ENCODE measurements at regions not wholly inside any gene's neighbourhood (a gene's known extent, or its start where the extent isn't known, plus 50 kb on each side); places are given as distances from the start of the nearest gene placed in this dataset.

DNA sequence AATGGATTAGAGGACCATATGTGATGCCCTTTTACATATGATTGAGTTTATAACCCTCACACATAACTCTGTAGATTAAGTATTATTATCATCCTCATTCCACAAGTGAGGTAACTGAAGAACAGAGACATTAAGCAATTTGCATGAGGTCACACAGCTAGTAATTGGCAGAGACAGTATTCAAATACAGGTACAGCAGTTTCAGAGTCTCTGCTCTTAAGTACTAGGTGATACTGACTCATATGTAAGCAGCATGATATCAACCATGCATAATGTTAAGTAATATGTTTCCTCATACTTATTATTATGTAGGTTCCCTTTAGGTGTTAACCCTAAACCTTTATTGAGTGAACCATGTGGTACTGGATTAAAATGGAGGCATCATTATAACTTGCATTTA lies 1562.4 kb upstream of the RAG2 start:
- no peak for TF ChIP-seq POLR2A (IDR thresholded peaks at IDR 0.05)
- TF ChIP-seq, protein P1, sequence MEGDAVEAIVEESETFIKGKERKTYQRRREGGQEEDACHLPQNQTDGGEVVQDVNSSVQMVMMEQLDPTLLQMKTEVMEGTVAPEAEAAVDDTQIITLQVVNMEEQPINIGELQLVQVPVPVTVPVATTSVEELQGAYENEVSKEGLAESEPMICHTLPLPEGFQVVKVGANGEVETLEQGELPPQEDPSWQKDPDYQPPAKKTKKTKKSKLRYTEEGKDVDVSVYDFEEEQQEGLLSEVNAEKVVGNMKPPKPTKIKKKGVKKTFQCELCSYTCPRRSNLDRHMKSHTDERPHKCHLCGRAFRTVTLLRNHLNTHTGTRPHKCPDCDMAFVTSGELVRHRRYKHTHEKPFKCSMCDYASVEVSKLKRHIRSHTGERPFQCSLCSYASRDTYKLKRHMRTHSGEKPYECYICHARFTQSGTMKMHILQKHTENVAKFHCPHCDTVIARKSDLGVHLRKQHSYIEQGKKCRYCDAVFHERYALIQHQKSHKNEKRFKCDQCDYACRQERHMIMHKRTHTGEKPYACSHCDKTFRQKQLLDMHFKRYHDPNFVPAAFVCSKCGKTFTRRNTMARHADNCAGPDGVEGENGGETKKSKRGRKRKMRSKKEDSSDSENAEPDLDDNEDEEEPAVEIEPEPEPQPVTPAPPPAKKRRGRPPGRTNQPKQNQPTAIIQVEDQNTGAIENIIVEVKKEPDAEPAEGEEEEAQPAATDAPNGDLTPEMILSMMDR (IDR thresholded peaks at IDR 0.05) = no peak

Data from uterus (tissue), 2 donors.